ENCODE measurements at regions not wholly inside any gene's neighbourhood (a gene's known extent, or its start where the extent isn't known, plus 50 kb on each side); places are given as distances from the start of the nearest gene placed in this dataset.

DNA sequence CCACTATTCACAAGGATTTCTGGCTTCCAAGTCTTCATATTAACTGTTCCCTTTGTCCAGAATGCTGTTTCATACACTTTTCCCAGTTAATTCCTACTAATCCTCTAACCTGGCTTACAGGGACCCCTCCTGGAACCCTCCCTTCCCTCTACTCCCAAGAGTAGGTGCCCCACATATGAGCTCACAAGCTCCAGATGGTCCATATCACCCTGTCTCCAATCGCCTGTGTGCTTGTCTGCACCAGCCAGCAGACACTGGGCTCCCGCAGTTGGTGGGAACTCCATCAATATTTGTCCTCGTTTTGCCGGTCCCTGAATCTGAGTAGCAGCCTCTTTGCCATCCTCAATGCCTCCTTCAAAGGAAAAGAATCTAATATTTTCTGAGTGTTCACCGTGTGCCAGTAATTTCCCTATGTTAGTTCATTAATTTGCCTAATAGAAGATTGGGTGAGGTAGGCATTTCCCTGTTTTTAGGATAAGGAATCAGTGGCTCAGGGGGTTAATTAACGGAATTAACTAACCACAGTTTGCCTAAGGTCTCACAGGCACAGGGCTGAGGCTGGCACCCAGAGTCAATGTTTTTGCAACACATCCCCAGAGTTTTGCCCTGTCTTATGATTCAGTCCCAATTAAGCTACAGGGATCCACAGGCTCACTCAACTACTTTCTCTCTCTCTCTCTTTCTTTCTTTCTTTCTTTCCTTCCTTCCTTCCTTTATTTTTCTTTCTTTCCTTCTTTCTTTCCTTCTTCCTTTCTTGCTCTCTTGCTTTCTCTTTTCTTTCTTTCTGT, 141.6 kb upstream of the CYP1B1 start:
- H3K27ac Mint-ChIP-seq: no peak overlapping the region
- peaks cover 5% of the 10 kb centered on the region for H3K27me3 Mint-ChIP-seq (ENCODE audit: low read depth)
- no peaks in the 10 kb centered on the region for H3K4me1 Mint-ChIP-seq
- CTCF ChIA-PET: no interaction called here
- H3K36me3 Mint-ChIP-seq: no peaks in the 10 kb centered on the region
- no peak overlapping the region for H3K4me3 Mint-ChIP-seq
- peaks cover 14% of the 10 kb centered on the region for H3K9me3 Mint-ChIP-seq
- ATAC-seq: no peak
- DNase-seq (ENCODE audit: low spot score): no peak
- POLR2A ChIA-PET: no interaction called here
- TF ChIP-seq, protein P1, sequence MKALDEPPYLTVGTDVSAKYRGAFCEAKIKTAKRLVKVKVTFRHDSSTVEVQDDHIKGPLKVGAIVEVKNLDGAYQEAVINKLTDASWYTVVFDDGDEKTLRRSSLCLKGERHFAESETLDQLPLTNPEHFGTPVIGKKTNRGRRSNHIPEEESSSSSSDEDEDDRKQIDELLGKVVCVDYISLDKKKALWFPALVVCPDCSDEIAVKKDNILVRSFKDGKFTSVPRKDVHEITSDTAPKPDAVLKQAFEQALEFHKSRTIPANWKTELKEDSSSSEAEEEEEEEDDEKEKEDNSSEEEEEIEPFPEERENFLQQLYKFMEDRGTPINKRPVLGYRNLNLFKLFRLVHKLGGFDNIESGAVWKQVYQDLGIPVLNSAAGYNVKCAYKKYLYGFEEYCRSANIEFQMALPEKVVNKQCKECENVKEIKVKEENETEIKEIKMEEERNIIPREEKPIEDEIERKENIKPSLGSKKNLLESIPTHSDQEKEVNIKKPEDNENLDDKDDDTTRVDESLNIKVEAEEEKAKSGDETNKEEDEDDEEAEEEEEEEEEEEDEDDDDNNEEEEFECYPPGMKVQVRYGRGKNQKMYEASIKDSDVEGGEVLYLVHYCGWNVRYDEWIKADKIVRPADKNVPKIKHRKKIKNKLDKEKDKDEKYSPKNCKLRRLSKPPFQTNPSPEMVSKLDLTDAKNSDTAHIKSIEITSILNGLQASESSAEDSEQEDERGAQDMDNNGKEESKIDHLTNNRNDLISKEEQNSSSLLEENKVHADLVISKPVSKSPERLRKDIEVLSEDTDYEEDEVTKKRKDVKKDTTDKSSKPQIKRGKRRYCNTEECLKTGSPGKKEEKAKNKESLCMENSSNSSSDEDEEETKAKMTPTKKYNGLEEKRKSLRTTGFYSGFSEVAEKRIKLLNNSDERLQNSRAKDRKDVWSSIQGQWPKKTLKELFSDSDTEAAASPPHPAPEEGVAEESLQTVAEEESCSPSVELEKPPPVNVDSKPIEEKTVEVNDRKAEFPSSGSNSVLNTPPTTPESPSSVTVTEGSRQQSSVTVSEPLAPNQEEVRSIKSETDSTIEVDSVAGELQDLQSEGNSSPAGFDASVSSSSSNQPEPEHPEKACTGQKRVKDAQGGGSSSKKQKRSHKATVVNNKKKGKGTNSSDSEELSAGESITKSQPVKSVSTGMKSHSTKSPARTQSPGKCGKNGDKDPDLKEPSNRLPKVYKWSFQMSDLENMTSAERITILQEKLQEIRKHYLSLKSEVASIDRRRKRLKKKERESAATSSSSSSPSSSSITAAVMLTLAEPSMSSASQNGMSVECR (CRISPR knock-in tag; IDR thresholded peaks at IDR 0.05; ENCODE audit: borderline replicate concordance): no peak
- TF ChIP-seq, protein P2, sequence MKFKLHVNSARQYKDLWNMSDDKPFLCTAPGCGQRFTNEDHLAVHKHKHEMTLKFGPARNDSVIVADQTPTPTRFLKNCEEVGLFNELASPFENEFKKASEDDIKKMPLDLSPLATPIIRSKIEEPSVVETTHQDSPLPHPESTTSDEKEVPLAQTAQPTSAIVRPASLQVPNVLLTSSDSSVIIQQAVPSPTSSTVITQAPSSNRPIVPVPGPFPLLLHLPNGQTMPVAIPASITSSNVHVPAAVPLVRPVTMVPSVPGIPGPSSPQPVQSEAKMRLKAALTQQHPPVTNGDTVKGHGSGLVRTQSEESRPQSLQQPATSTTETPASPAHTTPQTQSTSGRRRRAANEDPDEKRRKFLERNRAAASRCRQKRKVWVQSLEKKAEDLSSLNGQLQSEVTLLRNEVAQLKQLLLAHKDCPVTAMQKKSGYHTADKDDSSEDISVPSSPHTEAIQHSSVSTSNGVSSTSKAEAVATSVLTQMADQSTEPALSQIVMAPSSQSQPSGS (CRISPR knock-in tag; IDR thresholded peaks at IDR 0.05; ENCODE audit: borderline replicate concordance, low read depth): no peak
- TF ChIP-seq FOXP1 (CRISPR knock-in tag; IDR thresholded peaks at IDR 0.05; ENCODE audit: borderline replicate concordance) (no peak), TEAD4 (CRISPR knock-in tag; IDR thresholded peaks at IDR 0.05) (no peak), TCF7 (CRISPR knock-in tag; IDR thresholded peaks at IDR 0.05; ENCODE audit: low read depth) (no peak), ZNF671 (CRISPR knock-in tag; IDR thresholded peaks at IDR 0.05) (no peak), SP1 (CRISPR knock-in tag; conservative IDR thresholded peaks at IDR 0.05) (no peak), ZNF416 (CRISPR knock-in tag; IDR thresholded peaks at IDR 0.05) (no peak), MYBL2 (CRISPR knock-in tag; IDR thresholded peaks at IDR 0.05) (no peak), ZNF396 (CRISPR knock-in tag; IDR thresholded peaks at IDR 0.05; ENCODE audit: borderline replicate concordance) (no peak), JUN (CRISPR knock-in tag; IDR thresholded peaks at IDR 0.05) (no peak)
- TF ChIP-seq, protein P3, sequence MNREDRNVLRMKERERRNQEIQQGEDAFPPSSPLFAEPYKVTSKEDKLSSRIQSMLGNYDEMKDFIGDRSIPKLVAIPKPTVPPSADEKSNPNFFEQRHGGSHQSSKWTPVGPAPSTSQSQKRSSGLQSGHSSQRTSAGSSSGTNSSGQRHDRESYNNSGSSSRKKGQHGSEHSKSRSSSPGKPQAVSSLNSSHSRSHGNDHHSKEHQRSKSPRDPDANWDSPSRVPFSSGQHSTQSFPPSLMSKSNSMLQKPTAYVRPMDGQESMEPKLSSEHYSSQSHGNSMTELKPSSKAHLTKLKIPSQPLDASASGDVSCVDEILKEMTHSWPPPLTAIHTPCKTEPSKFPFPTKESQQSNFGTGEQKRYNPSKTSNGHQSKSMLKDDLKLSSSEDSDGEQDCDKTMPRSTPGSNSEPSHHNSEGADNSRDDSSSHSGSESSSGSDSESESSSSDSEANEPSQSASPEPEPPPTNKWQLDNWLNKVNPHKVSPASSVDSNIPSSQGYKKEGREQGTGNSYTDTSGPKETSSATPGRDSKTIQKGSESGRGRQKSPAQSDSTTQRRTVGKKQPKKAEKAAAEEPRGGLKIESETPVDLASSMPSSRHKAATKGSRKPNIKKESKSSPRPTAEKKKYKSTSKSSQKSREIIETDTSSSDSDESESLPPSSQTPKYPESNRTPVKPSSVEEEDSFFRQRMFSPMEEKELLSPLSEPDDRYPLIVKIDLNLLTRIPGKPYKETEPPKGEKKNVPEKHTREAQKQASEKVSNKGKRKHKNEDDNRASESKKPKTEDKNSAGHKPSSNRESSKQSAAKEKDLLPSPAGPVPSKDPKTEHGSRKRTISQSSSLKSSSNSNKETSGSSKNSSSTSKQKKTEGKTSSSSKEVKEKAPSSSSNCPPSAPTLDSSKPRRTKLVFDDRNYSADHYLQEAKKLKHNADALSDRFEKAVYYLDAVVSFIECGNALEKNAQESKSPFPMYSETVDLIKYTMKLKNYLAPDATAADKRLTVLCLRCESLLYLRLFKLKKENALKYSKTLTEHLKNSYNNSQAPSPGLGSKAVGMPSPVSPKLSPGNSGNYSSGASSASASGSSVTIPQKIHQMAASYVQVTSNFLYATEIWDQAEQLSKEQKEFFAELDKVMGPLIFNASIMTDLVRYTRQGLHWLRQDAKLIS (CRISPR knock-in tag; IDR thresholded peaks at IDR 0.05; ENCODE audit: borderline replicate concordance): no peak
- TF ChIP-seq, protein P4, sequence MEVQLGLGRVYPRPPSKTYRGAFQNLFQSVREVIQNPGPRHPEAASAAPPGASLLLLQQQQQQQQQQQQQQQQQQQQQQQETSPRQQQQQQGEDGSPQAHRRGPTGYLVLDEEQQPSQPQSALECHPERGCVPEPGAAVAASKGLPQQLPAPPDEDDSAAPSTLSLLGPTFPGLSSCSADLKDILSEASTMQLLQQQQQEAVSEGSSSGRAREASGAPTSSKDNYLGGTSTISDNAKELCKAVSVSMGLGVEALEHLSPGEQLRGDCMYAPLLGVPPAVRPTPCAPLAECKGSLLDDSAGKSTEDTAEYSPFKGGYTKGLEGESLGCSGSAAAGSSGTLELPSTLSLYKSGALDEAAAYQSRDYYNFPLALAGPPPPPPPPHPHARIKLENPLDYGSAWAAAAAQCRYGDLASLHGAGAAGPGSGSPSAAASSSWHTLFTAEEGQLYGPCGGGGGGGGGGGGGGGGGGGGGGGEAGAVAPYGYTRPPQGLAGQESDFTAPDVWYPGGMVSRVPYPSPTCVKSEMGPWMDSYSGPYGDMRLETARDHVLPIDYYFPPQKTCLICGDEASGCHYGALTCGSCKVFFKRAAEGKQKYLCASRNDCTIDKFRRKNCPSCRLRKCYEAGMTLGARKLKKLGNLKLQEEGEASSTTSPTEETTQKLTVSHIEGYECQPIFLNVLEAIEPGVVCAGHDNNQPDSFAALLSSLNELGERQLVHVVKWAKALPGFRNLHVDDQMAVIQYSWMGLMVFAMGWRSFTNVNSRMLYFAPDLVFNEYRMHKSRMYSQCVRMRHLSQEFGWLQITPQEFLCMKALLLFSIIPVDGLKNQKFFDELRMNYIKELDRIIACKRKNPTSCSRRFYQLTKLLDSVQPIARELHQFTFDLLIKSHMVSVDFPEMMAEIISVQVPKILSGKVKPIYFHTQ (CRISPR knock-in tag; IDR thresholded peaks at IDR 0.05): no peak
- TF ChIP-seq, protein P5, sequence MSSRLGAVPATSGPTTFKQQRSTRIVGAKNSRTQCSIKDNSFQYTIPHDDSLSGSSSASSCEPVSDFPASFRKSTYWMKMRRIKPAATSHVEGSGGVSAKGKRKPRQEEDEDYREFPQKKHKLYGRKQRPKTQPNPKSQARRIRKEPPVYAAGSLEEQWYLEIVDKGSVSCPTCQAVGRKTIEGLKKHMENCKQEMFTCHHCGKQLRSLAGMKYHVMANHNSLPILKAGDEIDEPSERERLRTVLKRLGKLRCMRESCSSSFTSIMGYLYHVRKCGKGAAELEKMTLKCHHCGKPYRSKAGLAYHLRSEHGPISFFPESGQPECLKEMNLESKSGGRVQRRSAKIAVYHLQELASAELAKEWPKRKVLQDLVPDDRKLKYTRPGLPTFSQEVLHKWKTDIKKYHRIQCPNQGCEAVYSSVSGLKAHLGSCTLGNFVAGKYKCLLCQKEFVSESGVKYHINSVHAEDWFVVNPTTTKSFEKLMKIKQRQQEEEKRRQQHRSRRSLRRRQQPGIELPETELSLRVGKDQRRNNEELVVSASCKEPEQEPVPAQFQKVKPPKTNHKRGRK (CRISPR knock-in tag; IDR thresholded peaks at IDR 0.05; ENCODE audit: borderline replicate concordance): no peak
- TF ChIP-seq, protein P6, sequence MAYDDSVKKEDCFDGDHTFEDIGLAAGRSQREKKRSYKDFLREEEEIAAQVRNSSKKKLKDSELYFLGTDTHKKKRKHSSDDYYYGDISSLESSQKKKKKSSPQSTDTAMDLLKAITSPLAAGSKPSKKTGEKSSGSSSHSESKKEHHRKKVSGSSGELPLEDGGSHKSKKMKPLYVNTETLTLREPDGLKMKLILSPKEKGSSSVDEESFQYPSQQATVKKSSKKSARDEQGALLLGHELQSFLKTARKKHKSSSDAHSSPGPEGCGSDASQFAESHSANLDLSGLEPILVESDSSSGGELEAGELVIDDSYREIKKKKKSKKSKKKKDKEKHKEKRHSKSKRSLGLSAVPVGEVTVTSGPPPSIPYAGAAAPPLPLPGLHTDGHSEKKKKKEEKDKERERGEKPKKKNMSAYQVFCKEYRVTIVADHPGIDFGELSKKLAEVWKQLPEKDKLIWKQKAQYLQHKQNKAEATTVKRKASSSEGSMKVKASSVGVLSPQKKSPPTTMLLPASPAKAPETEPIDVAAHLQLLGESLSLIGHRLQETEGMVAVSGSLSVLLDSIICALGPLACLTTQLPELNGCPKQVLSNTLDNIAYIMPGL (CRISPR knock-in tag; IDR thresholded peaks at IDR 0.05): no peak
- TF ChIP-seq, protein P7, sequence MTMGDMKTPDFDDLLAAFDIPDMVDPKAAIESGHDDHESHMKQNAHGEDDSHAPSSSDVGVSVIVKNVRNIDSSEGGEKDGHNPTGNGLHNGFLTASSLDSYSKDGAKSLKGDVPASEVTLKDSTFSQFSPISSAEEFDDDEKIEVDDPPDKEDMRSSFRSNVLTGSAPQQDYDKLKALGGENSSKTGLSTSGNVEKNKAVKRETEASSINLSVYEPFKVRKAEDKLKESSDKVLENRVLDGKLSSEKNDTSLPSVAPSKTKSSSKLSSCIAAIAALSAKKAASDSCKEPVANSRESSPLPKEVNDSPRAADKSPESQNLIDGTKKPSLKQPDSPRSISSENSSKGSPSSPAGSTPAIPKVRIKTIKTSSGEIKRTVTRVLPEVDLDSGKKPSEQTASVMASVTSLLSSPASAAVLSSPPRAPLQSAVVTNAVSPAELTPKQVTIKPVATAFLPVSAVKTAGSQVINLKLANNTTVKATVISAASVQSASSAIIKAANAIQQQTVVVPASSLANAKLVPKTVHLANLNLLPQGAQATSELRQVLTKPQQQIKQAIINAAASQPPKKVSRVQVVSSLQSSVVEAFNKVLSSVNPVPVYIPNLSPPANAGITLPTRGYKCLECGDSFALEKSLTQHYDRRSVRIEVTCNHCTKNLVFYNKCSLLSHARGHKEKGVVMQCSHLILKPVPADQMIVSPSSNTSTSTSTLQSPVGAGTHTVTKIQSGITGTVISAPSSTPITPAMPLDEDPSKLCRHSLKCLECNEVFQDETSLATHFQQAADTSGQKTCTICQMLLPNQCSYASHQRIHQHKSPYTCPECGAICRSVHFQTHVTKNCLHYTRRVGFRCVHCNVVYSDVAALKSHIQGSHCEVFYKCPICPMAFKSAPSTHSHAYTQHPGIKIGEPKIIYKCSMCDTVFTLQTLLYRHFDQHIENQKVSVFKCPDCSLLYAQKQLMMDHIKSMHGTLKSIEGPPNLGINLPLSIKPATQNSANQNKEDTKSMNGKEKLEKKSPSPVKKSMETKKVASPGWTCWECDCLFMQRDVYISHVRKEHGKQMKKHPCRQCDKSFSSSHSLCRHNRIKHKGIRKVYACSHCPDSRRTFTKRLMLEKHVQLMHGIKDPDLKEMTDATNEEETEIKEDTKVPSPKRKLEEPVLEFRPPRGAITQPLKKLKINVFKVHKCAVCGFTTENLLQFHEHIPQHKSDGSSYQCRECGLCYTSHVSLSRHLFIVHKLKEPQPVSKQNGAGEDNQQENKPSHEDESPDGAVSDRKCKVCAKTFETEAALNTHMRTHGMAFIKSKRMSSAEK (CRISPR knock-in tag; IDR thresholded peaks at IDR 0.05; ENCODE audit: borderline replicate concordance): no peak
